ENCODE measurements at regions not wholly inside any gene's neighbourhood (a gene's known extent, or its start where the extent isn't known, plus 50 kb on each side); places are given as distances from the start of the nearest gene placed in this dataset.

GRCh38 chr9:78097541-78097940 lies 65.9 kb upstream of the GNAQ start:
- TF ChIP-seq CTCF (conservative IDR thresholded peaks at IDR 0.05; ENCODE audit: low read depth, low read length): no peak
- TF ChIP-seq, protein P1, sequence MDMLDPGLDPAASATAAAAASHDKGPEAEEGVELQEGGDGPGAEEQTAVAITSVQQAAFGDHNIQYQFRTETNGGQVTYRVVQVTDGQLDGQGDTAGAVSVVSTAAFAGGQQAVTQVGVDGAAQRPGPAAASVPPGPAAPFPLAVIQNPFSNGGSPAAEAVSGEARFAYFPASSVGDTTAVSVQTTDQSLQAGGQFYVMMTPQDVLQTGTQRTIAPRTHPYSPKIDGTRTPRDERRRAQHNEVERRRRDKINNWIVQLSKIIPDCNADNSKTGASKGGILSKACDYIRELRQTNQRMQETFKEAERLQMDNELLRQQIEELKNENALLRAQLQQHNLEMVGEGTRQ (IDR thresholded peaks at IDR 0.05; ENCODE audit: low read depth, low read length): no peak
- no peak for TF ChIP-seq POLR2A (IDR thresholded peaks at IDR 0.05; ENCODE audit: low read depth, low read length)
- TF ChIP-seq MAZ (IDR thresholded peaks at IDR 0.05; ENCODE audit: borderline replicate concordance, low read depth, low read length): no peak
- TF ChIP-seq, protein P2, sequence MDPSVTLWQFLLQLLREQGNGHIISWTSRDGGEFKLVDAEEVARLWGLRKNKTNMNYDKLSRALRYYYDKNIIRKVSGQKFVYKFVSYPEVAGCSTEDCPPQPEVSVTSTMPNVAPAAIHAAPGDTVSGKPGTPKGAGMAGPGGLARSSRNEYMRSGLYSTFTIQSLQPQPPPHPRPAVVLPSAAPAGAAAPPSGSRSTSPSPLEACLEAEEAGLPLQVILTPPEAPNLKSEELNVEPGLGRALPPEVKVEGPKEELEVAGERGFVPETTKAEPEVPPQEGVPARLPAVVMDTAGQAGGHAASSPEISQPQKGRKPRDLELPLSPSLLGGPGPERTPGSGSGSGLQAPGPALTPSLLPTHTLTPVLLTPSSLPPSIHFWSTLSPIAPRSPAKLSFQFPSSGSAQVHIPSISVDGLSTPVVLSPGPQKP (IDR thresholded peaks at IDR 0.05; ENCODE audit: borderline replicate concordance, low read depth, low read length): no peak
- TF ChIP-seq RAD21 (IDR thresholded peaks at IDR 0.05; ENCODE audit: low read length): no peak
- TF ChIP-seq CEBPB (IDR thresholded peaks at IDR 0.05; ENCODE audit: low read depth, low read length): no peak
- TF ChIP-seq MXI1 (IDR thresholded peaks at IDR 0.05; ENCODE audit: borderline replicate concordance, low read depth, low read length): no peak

Data from IMR-90 (cell line).